ENCODE measurements at regions not wholly inside any gene's neighbourhood (a gene's known extent, or its start where the extent isn't known, plus 50 kb on each side); places are given as distances from the start of the nearest gene placed in this dataset.
"Not testable (repeated sequence)": the region's sequence is repeated elsewhere in the genome, so short reads cannot be mapped to it uniquely, and the experiment has no call there.

DNA sequence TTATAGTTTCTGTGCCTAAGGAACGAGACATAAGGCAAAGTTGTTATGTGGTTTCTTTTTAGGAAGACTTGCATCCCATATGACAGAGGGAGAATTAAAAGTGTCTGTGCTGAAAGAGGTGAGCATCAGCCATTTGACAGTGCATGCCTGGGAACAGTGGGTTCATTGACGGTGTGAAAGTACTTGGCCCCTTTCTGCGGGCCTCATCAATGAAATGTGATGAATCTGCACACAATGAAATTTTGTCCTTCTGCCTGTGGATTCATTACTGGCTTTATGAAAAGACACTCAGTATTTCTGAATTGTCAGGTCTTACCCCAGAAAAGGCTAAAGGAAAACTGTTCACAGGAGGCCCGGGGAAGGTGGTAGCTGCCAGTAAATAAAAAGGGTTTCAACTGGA is 295.8 kb downstream of the FOXO1 start:
- Mint-ChIP-seq H3K27ac (no peak overlapping the region), H3K4me1 (ENCODE audit: low read depth) (no peaks in the 10 kb centered on the region), H3K27me3 (ENCODE audit: insufficient read depth) (peaks cover 17% of the 10 kb centered on the region), H3K9me3 (no peaks in the 10 kb centered on the region), H3K36me3 (ENCODE audit: low read depth) (no peaks in the 10 kb centered on the region), H3K4me3 (no peak overlapping the region)
- TF ChIP-seq, protein P1, sequence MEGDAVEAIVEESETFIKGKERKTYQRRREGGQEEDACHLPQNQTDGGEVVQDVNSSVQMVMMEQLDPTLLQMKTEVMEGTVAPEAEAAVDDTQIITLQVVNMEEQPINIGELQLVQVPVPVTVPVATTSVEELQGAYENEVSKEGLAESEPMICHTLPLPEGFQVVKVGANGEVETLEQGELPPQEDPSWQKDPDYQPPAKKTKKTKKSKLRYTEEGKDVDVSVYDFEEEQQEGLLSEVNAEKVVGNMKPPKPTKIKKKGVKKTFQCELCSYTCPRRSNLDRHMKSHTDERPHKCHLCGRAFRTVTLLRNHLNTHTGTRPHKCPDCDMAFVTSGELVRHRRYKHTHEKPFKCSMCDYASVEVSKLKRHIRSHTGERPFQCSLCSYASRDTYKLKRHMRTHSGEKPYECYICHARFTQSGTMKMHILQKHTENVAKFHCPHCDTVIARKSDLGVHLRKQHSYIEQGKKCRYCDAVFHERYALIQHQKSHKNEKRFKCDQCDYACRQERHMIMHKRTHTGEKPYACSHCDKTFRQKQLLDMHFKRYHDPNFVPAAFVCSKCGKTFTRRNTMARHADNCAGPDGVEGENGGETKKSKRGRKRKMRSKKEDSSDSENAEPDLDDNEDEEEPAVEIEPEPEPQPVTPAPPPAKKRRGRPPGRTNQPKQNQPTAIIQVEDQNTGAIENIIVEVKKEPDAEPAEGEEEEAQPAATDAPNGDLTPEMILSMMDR (IDR thresholded peaks at IDR 0.05), result no peak
- DNase-seq, result no peak

DNA sequence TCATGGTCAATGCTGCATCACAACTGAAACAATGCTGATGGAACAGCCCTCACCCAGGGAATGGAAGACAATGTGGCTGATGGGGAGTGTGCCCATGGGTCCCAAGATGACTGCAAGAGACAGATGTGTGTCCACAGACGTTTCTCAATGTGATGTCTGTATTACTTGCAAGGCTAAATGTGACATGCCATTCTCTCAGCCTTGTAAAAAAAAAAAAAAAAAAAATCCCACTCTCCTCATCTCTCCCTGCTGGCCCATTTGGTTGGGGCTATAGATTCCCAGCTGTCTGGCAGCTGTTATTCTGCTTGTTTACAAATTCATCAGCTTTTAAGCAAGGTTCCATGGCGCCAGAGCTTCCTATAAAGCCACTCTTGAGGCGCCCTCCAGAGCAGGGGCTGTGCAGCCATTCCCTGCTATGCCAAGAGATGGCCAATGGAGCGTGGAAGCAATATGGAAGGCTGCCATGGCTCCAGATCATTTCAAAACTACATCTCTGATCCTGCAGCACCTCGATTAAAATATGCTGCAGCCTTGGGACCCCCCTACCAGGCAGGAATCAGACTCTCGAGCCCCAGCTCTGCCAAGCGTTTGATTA is 294.8 kb downstream of the FOXO1 start:
- no peak for DNase-seq
- Mint-ChIP-seq H3K4me1 (ENCODE audit: low read depth) (no peaks in the 10 kb centered on the region), H3K4me3 (no peak overlapping the region), H3K9me3 (no peaks in the 10 kb centered on the region), H3K36me3 (ENCODE audit: low read depth) (no peaks in the 10 kb centered on the region), H3K27ac (no peak overlapping the region), H3K27me3 (ENCODE audit: insufficient read depth) (peaks cover 16% of the 10 kb centered on the region)
- TF ChIP-seq, protein P1 (IDR thresholded peaks at IDR 0.05), result no peak

DNA sequence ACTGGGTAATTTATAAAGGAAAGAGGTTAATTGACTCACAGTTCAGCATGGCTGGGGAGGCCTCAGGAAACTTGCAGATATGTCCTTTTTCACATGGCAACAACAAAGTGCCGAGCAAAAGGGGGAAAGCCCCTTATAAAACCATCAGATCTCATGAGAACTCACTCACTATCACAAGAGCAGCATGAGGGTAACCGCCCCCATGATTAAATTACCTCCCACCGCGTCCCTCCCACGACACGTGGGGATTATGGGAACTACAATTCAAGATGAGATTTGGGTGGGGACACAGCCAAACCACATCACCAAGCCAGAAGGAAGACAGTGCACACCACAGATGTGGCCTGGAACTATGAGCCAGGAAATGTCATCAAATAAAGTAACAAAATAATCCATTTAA is 292.8 kb downstream of the FOXO1 start:
- not testable (repeated sequence) for H3K36me3 Mint-ChIP-seq (ENCODE audit: low read depth); DNase-seq; H3K27ac Mint-ChIP-seq; H3K4me3 Mint-ChIP-seq; H3K9me3 Mint-ChIP-seq; H3K4me1 Mint-ChIP-seq (ENCODE audit: low read depth)
- H3K27me3 Mint-ChIP-seq (ENCODE audit: insufficient read depth), result peaks cover 26% of the 10 kb centered on the region

DNA sequence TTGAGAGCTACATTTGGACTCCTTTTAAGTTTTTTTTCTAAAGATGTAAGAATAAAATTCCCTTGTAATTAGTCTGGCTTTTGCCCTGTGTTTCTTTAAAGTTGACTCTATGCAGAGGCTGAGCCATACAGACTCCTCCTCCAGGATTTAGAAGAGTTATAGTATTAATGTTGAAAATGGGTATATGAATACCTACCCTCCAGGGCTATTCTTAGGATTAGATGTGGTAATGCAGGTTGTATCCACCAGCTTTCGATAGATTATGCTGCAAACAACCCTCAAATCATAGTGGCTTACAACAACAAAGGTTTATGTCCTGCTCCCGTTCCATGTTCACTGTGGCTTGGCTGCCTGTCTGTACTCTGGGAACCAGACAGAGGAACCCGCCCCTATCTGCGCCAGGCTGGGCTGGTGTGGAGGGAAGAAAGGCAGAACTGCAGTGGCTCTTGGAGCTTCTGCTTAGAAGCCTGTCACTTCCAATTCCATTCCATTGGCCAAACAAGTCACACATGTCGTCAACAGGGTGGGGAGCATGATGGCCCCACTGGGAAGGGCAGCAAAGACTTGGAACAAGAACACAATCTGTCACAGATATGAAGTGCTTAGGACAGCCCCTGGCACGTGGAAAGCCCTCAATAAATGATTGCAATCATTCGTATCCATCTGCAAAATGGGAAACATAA is 290.8 kb downstream of the FOXO1 start:
- DNase-seq, result no peak
- Mint-ChIP-seq H3K27ac (no peak overlapping the region), H3K36me3 (ENCODE audit: low read depth) (no peaks in the 10 kb centered on the region), H3K4me3 (no peak overlapping the region), H3K4me1 (ENCODE audit: low read depth) (peaks cover 5% of the 10 kb centered on the region; the same call in 1 of the 2 replicates), H3K27me3 (ENCODE audit: insufficient read depth) (peaks cover 26% of the 10 kb centered on the region), H3K9me3 (no peaks in the 10 kb centered on the region; the same call in 1 of the 2 replicates)
- TF ChIP-seq, protein P1 (IDR thresholded peaks at IDR 0.05), result no peak

DNA sequence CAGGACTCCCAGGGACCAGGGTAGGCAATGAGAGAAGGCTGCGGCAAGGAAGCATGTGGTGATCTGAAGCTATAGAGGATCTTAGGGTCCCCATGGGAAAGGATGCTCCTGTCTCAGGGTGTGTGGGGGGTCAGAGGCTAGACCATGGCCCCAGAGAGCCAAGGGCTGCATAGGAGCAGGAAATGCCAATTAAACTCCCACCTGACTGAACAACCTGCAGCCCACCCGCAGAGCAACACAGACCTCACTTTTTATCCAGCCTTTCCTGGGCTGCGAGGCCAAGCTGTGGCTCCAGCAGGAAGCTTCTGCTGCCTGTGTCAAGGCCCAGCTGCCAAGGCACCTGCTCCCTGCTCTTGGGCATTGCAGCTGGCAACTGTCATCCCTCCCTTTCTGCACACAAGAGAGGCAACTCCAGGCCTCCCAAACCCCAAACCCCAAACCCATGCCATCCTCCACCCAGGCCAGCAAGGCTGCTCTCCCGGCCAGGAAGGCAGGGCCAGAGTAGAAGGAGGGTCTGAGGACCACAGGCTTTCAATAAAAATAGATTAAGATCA is 290.1 kb downstream of the FOXO1 start:
- TF ChIP-seq, protein P1 (IDR thresholded peaks at IDR 0.05), result no peak
- no peak for DNase-seq
- peaks cover 26% of the 10 kb centered on the region for H3K27me3 Mint-ChIP-seq (ENCODE audit: insufficient read depth)
- no peak overlapping the region for H3K4me3 Mint-ChIP-seq
- no peaks in the 10 kb centered on the region for H3K36me3 Mint-ChIP-seq (ENCODE audit: low read depth)
- no peak overlapping the region for H3K27ac Mint-ChIP-seq
- H3K9me3 Mint-ChIP-seq, result no peaks in the 10 kb centered on the region; the same call in 1 of the 2 replicates
- H3K4me1 Mint-ChIP-seq (ENCODE audit: low read depth), result peaks cover 5% of the 10 kb centered on the region; the same call in 1 of the 2 replicates

Measured in HFFc6 (cell line).